SK-N-SH (cell line): ENCODE measurements at regions not wholly inside any gene's neighbourhood (a gene's known extent, or its start where the extent isn't known, plus 50 kb on each side); places are given as distances from the start of the nearest gene placed in this dataset.

ENCODE experiments used
- CTCF ChIA-PET: fragments of 300-600, 350-600 bp; formaldehyde crosslinking; extraction: SDS; loops from one replicate; lab custom pipeline; 2021; lab: Yijun Ruan, JAX
- POLR2A ChIA-PET: fragments of 350-600 bp; sonication (Branson Sonifier 250); formaldehyde crosslinking; extraction: SDS; loops from one replicate; lab custom pipeline; 2020; ENCODE audit warnings: antibody characterized with exemption, inconsistent platforms; lab: Yijun Ruan, JAX
- DNase-seq: peaks from one replicate; pipeline ENCODE4 v3.0.0; 2012
- H2AFZ ChIP-seq: fragments of 200-600 bp; sonication (generic); 2 replicates; pipeline ENCODE4 v1.8.1; 2016; ENCODE audit warnings: antibody characterized with exemption, mild to moderate bottlenecking, low read depth
- H3F3A ChIP-seq: fragments of 200-600 bp; sonication (generic); replicated peaks from 2 replicates; pipeline ENCODE3; 2016; ENCODE audit warnings: antibody characterized with exemption, mild to moderate bottlenecking; ENCODE audit not compliant: insufficient read depth
- H3K27ac ChIP-seq, 2 experiments: fragments of 200-500 bp in 1 of 2; fragments of 200-600 bp in 1 of 2; sonication (Bioruptor generic) in 1 of 2; sonication (generic), shearing (Covaris generic) in 1 of 2; 2 replicates each; pipeline versions ENCODE4 v1.5.1 to v1.6.1; 2014 to 2016; ENCODE audit warnings: low read depth in 2 of 2, inconsistent platforms in 1 of 2, low read length in 1 of 2, mild to moderate bottlenecking in 1 of 2, mixed read lengths in 1 of 2
- H3K27me3 ChIP-seq: fragments of 200-600 bp; sonication (generic), shearing (Covaris generic); 2 replicates; pipeline ENCODE4 v1.6.1; 2016; ENCODE audit warnings: mixed run types; ENCODE audit not compliant: insufficient read depth
- H3K36me3 ChIP-seq, 2 experiments: fragments of 200-500 bp in 1 of 2; fragments of 200-600 bp in 1 of 2; sonication (Bioruptor generic) in 1 of 2; sonication (generic) in 1 of 2; replicated peaks in 1 of 2; 2 replicates each; pipeline versions ENCODE3 to v1.5.1; 2014 to 2016; ENCODE audit warnings: low read length in 1 of 2, mild to moderate bottlenecking in 1 of 2; ENCODE audit not compliant: insufficient read depth in 2 of 2, control insufficient read depth in 1 of 2
- H3K4me1 ChIP-seq, 2 experiments: fragments of 200-500 bp in 1 of 2; fragments of 200-600 bp in 1 of 2; sonication (Bioruptor generic) in 1 of 2; sonication (generic), shearing (Covaris generic) in 1 of 2; 2 replicates each; pipeline versions ENCODE4 v1.5.1 to v1.6.1; 2014 to 2016; ENCODE audit warnings: low read depth in 1 of 2, low read length in 1 of 2, mixed run types in 1 of 2; ENCODE audit not compliant: insufficient read depth in 2 of 2, control insufficient read depth in 1 of 2
- H3K4me2 ChIP-seq: fragments of 200-600 bp; sonication (generic), shearing (Covaris generic); 2 replicates; pipeline ENCODE4 v1.6.1; 2017; ENCODE audit warnings: mixed run types
- H3K4me3 ChIP-seq, 2 experiments: fragments of 200-500 bp in 1 of 2; fragments of 200-600 bp in 1 of 2; sonication (Bioruptor generic) in 1 of 2; sonication (generic), shearing (Covaris generic) in 1 of 2; 2 replicates each; pipeline versions ENCODE4 v1.5.1 to v1.8.1; 2014 to 2016; ENCODE audit warnings: low read depth in 2 of 2, inconsistent platforms in 1 of 2, low read length in 1 of 2, mild to moderate bottlenecking in 1 of 2, mixed read lengths in 1 of 2, moderate library complexity in 1 of 2
- H3K79me2 ChIP-seq: fragments of 200-600 bp; sonication (generic); 2 replicates; pipeline ENCODE4 v1.8.1; 2017; ENCODE audit warnings: mild to moderate bottlenecking; ENCODE audit not compliant: insufficient read depth
- H3K9ac ChIP-seq: fragments of 200-600 bp; sonication (generic); 2 replicates; pipeline ENCODE4 v1.6.1; 2017; ENCODE audit warnings: mixed run types
- H3K9me2 ChIP-seq: fragments of 200-600 bp; sonication (generic); 2 replicates; pipeline ENCODE4 v1.6.1; 2017; ENCODE audit warnings: mixed run types
- H3K9me3 ChIP-seq: fragments of 200-600 bp; sonication (generic); 2 replicates; pipeline ENCODE4 v1.6.1; 2017; ENCODE audit warnings: mixed run types, mild to moderate bottlenecking, moderate library complexity
- H4K20me1 ChIP-seq: fragments of 200-600 bp; sonication (generic); 2 replicates; pipeline ENCODE4 v1.6.1; 2017; ENCODE audit warnings: mild to moderate bottlenecking, mixed run types; ENCODE audit not compliant: insufficient read depth
- CTCF ChIP-seq: fragments of 200-600 bp; sonication (generic); IDR thresholded peaks from 2 replicates; pipeline ENCODE4 v1.6.1; 2017; ENCODE audit warnings: antibody characterized with exemption, mild to moderate bottlenecking, moderate library complexity
- GATA2 ChIP-seq: sonication (generic); formaldehyde crosslinking; IDR thresholded peaks from 2 replicates; pipeline ENCODE4 v1.5.0; 2020; ENCODE audit warnings: mild to moderate bottlenecking, missing genetic modification reagents
- JUND ChIP-seq: IDR thresholded peaks from 2 replicates; pipeline ENCODE4 v1.4.0; 2012
- PBX3 ChIP-seq: IDR thresholded peaks from 2 replicates; pipeline ENCODE4; 2012
- SMC3 ChIP-seq: IDR thresholded peaks from 2 replicates; pipeline ENCODE4 v1.6.1; 2012; ENCODE audit warnings: low read depth, low read length, improper control_type of control experiment
- TCF12 ChIP-seq: IDR thresholded peaks from 2 replicates; pipeline ENCODE4 v1.4.0; 2012
- TEAD4 ChIP-seq: IDR thresholded peaks from 2 replicates; pipeline ENCODE4 v1.4.0; 2012; ENCODE audit warnings: mild to moderate bottlenecking, borderline replicate concordance; ENCODE audit not compliant: insufficient read depth
- WGBS: methylation state at CpG from one replicate; pipeline ENCODE4 v1.1.6; 2017; ENCODE audit warnings: low lambda C conversion rate; 5-methylcytosine and 5-hydroxymethylcytosine counted together

- TF ChIP-seq GATA2 (CRISPR knock-in tag) (no peak), TEAD4 (no peak), CTCF (no peak), TCF12 (no peak), PBX3 (no peak)
These were observed 170.1 kb downstream of the CRYBB2 start (continued) for GRCh38 chr22:25389541-25389919.

GRCh38 chr22:25390297-25391240 is 171.1 kb downstream of the CRYBB2 start:
- CTCF ChIA-PET, result interaction anchor here (1.2 kb wide), 1 partner anchor 155 kb away, joined by 3 read pairs; no protein-coding TSS in a partner anchor

More at GRCh38 chr22:25390297-25391240, 171.1 kb downstream of the CRYBB2 start:
- Histone ChIP-seq H2AFZ (no peak overlapping the region), H3K4me2 (no peak overlapping the region)
- WGBS, result no CpG with 5 or more reads among the region's 20 CpGs
- no peak for TF ChIP-seq TEAD4
- TF ChIP-seq SMC3, result no peak
- no peak for TF ChIP-seq GATA2 (CRISPR knock-in tag)
- no peak for TF ChIP-seq JUND
- no peak for TF ChIP-seq CTCF
- TF ChIP-seq, all 33 proteins: peak for 0
- H3K36me3 ChIP-seq, result no peaks in the 10 kb centered on the region
- H4K20me1 ChIP-seq, result peaks cover 4% of the 10 kb centered on the region; the same call in 1 of the 2 replicates
- no peaks in the 10 kb centered on the region for H3K27me3 ChIP-seq
- DNase-seq, result no peak
- H3K4me1 ChIP-seq, result peaks cover 0 to 12% of the 10 kb centered on the region in 2 experiments; a peak in 1 of 4 replicates
- POLR2A ChIA-PET, result no interaction called here
- no peaks in the 10 kb centered on the region for H3K9me2 ChIP-seq
- H3K9ac ChIP-seq, result no peak overlapping the region
- H3K9me3 ChIP-seq, result no peaks in the 10 kb centered on the region
- H3K79me2 ChIP-seq, result peaks cover 3% of the 10 kb centered on the region
- no peaks in the 10 kb centered on the region for H3F3A ChIP-seq
- no peak overlapping the region for H3K27ac ChIP-seq
- no peak overlapping the region for H3K4me3 ChIP-seq
